NB4 (cell line): ENCODE measurements at regions not wholly inside any gene's neighbourhood (a gene's known extent, or its start where the extent isn't known, plus 50 kb on each side); places are given as distances from the start of the nearest gene placed in this dataset.

Source experiments
- MYC ChIP-seq: IDR thresholded peaks from 2 replicates; pipeline ENCODE4 v1.6.1; 2011; ENCODE audit warnings: low read depth, low read length
- POLR2A ChIP-seq: IDR thresholded peaks from 2 replicates; pipeline ENCODE4 v1.6.1; 2011; ENCODE audit warnings: mild to moderate bottlenecking; ENCODE audit not compliant: insufficient read length; ENCODE audit errors: extremely low read depth
- TF ChIP-seq, protein P1 (sequence below): IDR thresholded peaks from one replicate; pipeline ENCODE4 v1.5.1; 2012; ENCODE audit warnings: low read depth, low read length
- TF ChIP-seq, protein P2 (sequence below): IDR thresholded peaks from 2 replicates; pipeline ENCODE4 v1.6.1; 2011; ENCODE audit warnings: low read depth, low read length

DNA sequence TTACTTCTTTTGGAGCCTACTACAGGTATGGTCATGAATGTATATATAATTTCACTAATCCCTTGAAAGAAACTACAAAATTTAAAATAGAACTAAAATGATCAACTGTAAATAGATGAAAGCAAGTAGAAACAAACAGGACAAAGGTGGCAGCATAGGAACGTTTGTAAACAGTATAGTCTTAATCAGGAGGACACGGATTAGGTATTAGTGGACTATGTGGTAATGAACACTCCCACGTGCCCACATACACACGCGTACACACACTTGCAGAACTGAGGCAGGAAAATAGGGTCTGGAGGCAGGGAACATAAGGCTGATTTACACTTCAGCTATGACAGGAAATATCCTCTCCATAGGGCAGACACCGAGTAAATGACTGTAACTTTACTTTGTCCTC is 1397.8 kb downstream of the NCAM2 start:
- TF ChIP-seq, protein P1, sequence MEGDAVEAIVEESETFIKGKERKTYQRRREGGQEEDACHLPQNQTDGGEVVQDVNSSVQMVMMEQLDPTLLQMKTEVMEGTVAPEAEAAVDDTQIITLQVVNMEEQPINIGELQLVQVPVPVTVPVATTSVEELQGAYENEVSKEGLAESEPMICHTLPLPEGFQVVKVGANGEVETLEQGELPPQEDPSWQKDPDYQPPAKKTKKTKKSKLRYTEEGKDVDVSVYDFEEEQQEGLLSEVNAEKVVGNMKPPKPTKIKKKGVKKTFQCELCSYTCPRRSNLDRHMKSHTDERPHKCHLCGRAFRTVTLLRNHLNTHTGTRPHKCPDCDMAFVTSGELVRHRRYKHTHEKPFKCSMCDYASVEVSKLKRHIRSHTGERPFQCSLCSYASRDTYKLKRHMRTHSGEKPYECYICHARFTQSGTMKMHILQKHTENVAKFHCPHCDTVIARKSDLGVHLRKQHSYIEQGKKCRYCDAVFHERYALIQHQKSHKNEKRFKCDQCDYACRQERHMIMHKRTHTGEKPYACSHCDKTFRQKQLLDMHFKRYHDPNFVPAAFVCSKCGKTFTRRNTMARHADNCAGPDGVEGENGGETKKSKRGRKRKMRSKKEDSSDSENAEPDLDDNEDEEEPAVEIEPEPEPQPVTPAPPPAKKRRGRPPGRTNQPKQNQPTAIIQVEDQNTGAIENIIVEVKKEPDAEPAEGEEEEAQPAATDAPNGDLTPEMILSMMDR, result no peak
- no peak for TF ChIP-seq POLR2A
- TF ChIP-seq MYC, result no peak
- TF ChIP-seq, protein P2, sequence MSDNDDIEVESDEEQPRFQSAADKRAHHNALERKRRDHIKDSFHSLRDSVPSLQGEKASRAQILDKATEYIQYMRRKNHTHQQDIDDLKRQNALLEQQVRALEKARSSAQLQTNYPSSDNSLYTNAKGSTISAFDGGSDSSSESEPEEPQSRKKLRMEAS, result no peak
